MM.1S (cell line): ENCODE measurements at regions not wholly inside any gene's neighbourhood (a gene's known extent, or its start where the extent isn't known, plus 50 kb on each side); places are given as distances from the start of the nearest gene placed in this dataset.
A peak's percentile ranks its signal among the peaks of the same experiment; 100 is the strongest.

Experiments
- DNase-seq: peaks from one replicate; pipeline ENCODE4 v3.0.0-alpha.2; 2015
- H2AFZ ChIP-seq: fragments of 300-600 bp; sonication (generic); 2 replicates; pipeline ENCODE4 v1.6.0; 2016; ENCODE audit warnings: antibody characterized with exemption, low read length
- H3F3A ChIP-seq: fragments of 300-600 bp; sonication (generic); 2 replicates; pipeline ENCODE4 v1.6.1; 2016; ENCODE audit warnings: mild to moderate bottlenecking, antibody characterized with exemption, low read length, moderate library complexity, mixed read lengths; ENCODE audit not compliant: insufficient read depth
- H3K27ac ChIP-seq: fragments of 300-600 bp; sonication (generic); 2 replicates; pipeline ENCODE4 v1.5.1; 2016; ENCODE audit warnings: mild to moderate bottlenecking, low read length
- H3K27me3 ChIP-seq: fragments of 300-600 bp; sonication (generic); replicated peaks from 2 replicates; pipeline ENCODE4 v1.6.0; 2016; ENCODE audit warnings: low read length; ENCODE audit not compliant: insufficient read depth
- H3K36me3 ChIP-seq: fragments of 300-600 bp; sonication (generic); replicated peaks from 2 replicates; pipeline ENCODE4 v1.6.1; 2016; ENCODE audit warnings: mild to moderate bottlenecking, low read length, mixed read lengths; ENCODE audit not compliant: insufficient read depth
- H3K4me1 ChIP-seq: fragments of 300-600 bp; sonication (generic); 2 replicates; pipeline ENCODE4 v1.6.1; 2016; ENCODE audit warnings: low read length, mixed read lengths
- H3K4me2 ChIP-seq: fragments of 300-600 bp; sonication (generic); 2 replicates; pipeline ENCODE4 v1.6.0; 2016; ENCODE audit warnings: low read depth, low read length
- H3K4me3 ChIP-seq: fragments of 300-600 bp; sonication (generic); 2 replicates; pipeline ENCODE4 v1.5.1; 2016; ENCODE audit warnings: low read length, mixed read lengths
- H3K79me2 ChIP-seq: fragments of 300-600 bp; sonication (generic); 2 replicates; pipeline ENCODE4 v1.6.1; 2016; ENCODE audit warnings: mixed run types, low read length, mixed read lengths
- H3K9ac ChIP-seq: fragments of 300-600 bp; sonication (generic); 2 replicates; pipeline ENCODE4 v1.6.1; 2016; ENCODE audit warnings: low read length, mixed read lengths
- H3K9me2 ChIP-seq: fragments of 300-600 bp; sonication (generic); replicated peaks from 2 replicates; pipeline ENCODE4 v1.6.1; 2016; ENCODE audit warnings: mild to moderate bottlenecking, low read length, mixed read lengths; ENCODE audit not compliant: insufficient read depth
- H3K9me3 ChIP-seq: fragments of 300-600 bp; sonication (generic); replicated peaks from 2 replicates; pipeline ENCODE4 v1.6.1; 2016; ENCODE audit warnings: mild to moderate bottlenecking, low read length, mixed read lengths; ENCODE audit not compliant: insufficient read depth
- H4K20me1 ChIP-seq: fragments of 300-600 bp; sonication (generic); 2 replicates; pipeline ENCODE4 v1.6.1; 2016; ENCODE audit warnings: mild to moderate bottlenecking, low read length, moderate library complexity, mixed read lengths; ENCODE audit not compliant: insufficient read depth
- EZH2 ChIP-seq: fragments of 300-600 bp; sonication (generic); optimal IDR thresholded peaks from 2 replicates; pipeline ENCODE3; 2017; ENCODE audit warnings: low read depth, mild to moderate bottlenecking, antibody characterized with exemption, low read length, mixed read lengths
- EZH2phosphoT487 ChIP-seq: fragments of 300-600 bp; sonication (generic); IDR thresholded peaks from 2 replicates; pipeline ENCODE4 v1.6.1; 2018; ENCODE audit warnings: antibody characterized with exemption, low read length
- TF ChIP-seq, protein P1 (sequence below): fragments of 300-600 bp; sonication (generic); IDR thresholded peaks from 2 replicates; pipeline ENCODE4 v1.5.1; 2016; ENCODE audit warnings: antibody characterized with exemption, low read length, mixed read lengths

DNA sequence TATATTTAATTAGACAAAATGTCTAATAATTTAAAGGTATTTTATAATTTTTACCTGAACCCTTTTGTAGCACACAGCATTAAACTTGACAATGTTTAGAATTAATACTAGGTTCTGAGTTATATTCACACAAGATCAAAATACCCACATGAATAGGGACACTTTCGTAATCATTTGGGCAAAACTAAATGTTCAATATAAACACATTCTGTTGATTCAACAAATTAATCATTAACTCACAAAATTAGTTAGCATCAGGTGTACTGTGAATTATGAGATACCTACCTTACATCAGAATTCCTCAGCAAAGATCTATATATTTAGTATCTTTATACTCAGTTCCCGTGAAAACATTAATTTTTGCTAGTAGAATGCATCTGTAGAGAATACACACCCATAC, 481.5 kb upstream of the MANEA start:
- H3K27ac ChIP-seq = no peak overlapping the region

DNA sequence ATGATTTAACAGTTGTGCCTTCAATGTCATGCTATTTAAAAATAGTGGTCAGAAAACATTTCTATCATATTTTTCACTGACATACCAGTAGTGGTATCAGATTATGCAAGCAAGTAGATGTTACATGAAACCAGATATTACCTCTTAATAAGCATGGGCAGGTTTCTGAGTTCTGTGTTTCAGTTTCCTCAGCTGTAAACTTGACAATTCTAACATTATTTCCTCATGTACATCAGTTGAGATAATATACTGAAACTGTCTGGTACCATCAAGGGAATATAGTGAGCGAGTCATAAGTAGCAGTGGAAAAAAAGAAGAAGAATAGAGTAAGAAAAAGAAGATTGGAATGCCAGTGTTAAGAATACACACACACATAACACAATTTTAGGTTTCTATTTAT, 477.9 kb upstream of the MANEA start:
- Histone ChIP-seq H3F3A (no peaks in the 10 kb centered on the region), H3K79me2 (no peaks in the 10 kb centered on the region), H3K4me3 (no peak overlapping the region), H3K9ac (no peak overlapping the region), H3K4me1 (no peaks in the 10 kb centered on the region), H3K9me3 (no peaks in the 10 kb centered on the region), H2AFZ (no peak overlapping the region), H3K27ac (peak overlapping the region; percentile 30; the same call in 1 of the 2 replicates), H3K9me2 (no peaks in the 10 kb centered on the region), H3K36me3 (no peaks in the 10 kb centered on the region), H3K27me3 (no peaks in the 10 kb centered on the region), H3K4me2 (no peak overlapping the region), H4K20me1 (no peaks in the 10 kb centered on the region)
- TF ChIP-seq EZH2 = no peak
- TF ChIP-seq EZH2phosphoT487 = no peak
- TF ChIP-seq, protein P1, sequence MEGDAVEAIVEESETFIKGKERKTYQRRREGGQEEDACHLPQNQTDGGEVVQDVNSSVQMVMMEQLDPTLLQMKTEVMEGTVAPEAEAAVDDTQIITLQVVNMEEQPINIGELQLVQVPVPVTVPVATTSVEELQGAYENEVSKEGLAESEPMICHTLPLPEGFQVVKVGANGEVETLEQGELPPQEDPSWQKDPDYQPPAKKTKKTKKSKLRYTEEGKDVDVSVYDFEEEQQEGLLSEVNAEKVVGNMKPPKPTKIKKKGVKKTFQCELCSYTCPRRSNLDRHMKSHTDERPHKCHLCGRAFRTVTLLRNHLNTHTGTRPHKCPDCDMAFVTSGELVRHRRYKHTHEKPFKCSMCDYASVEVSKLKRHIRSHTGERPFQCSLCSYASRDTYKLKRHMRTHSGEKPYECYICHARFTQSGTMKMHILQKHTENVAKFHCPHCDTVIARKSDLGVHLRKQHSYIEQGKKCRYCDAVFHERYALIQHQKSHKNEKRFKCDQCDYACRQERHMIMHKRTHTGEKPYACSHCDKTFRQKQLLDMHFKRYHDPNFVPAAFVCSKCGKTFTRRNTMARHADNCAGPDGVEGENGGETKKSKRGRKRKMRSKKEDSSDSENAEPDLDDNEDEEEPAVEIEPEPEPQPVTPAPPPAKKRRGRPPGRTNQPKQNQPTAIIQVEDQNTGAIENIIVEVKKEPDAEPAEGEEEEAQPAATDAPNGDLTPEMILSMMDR = no peak
- DNase-seq = peak; percentile 43

More for the DNA sequence above, 481.5 kb upstream of the MANEA start:
- H3K9me3 ChIP-seq = no peaks in the 10 kb centered on the region
- no peaks in the 10 kb centered on the region for H3K36me3 ChIP-seq
- H2AFZ ChIP-seq = no peak overlapping the region
- no peak overlapping the region for H3K4me2 ChIP-seq
- no peaks in the 10 kb centered on the region for H3K79me2 ChIP-seq
- DNase-seq = no peak
- no peaks in the 10 kb centered on the region for H3K4me1 ChIP-seq
- no peaks in the 10 kb centered on the region for H3F3A ChIP-seq
- no peaks in the 10 kb centered on the region for H3K9me2 ChIP-seq
- no peak overlapping the region for H3K9ac ChIP-seq
- no peak overlapping the region for H3K4me3 ChIP-seq
- TF ChIP-seq EZH2phosphoT487 = no peak
- no peaks in the 10 kb centered on the region for H4K20me1 ChIP-seq
- H3K27me3 ChIP-seq = no peaks in the 10 kb centered on the region

DNA sequence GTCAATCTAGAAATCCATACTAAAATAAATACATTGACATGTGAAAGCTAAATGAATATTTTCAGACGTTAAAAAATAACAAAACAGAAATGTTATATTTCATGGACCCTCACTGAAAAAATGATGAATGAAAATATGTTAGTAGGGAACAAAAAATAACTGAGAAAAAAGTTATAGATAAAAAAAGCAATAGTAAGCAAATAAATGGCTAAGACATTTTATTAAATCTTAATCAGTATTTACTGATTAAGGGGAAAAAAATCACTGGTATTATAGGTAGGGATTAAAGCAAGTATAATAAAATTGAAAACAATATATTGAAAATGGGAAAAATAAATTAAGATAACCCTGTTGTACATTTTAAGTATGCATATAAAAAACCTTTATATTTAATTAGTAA, 468.1 kb upstream of the MANEA start:
- Histone ChIP-seq H3K36me3 (no peaks in the 10 kb centered on the region), H4K20me1 (no peaks in the 10 kb centered on the region), H2AFZ (no peak overlapping the region), H3K79me2 (no peaks in the 10 kb centered on the region), H3K27me3 (no peaks in the 10 kb centered on the region), H3K9me3 (no peaks in the 10 kb centered on the region), H3K27ac (no peak overlapping the region), H3K9ac (no peak overlapping the region), H3F3A (no peaks in the 10 kb centered on the region), H3K9me2 (no peaks in the 10 kb centered on the region), H3K4me3 (no peak overlapping the region), H3K4me1 (no peaks in the 10 kb centered on the region), H3K4me2 (no peak overlapping the region)
- no peak for DNase-seq
- TF ChIP-seq EZH2 (no peak), EZH2phosphoT487 (no peak)
- TF ChIP-seq, protein P1 = no peak

DNA sequence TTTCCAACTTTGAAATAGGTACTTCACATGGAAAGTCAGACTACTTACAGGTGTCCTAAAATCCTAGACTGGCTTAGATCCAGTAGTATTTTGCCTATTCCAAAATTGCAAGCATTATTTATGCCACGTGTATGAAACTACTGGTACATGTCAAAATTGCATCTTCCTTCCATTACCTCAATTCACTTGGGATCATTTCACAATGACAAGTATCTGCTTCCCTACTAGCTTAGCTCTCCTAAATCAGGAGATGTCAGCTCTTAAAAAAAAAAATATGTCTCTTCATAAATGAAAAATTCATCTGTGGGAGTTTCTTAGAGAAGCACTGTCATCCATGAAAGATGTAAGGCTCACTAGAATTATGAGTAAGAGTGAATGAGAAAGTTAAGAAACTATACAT, 466.6 kb upstream of the MANEA start:
- Histone ChIP-seq H3K4me2 (no peak overlapping the region), H3K4me1 (no peaks in the 10 kb centered on the region), H3K9me2 (no peaks in the 10 kb centered on the region), H3K27ac (no peak overlapping the region), H3K9me3 (no peaks in the 10 kb centered on the region), H3F3A (no peaks in the 10 kb centered on the region), H2AFZ (no peak overlapping the region), H3K27me3 (no peaks in the 10 kb centered on the region), H4K20me1 (no peaks in the 10 kb centered on the region), H3K36me3 (no peaks in the 10 kb centered on the region), H3K9ac (no peak overlapping the region), H3K4me3 (no peak overlapping the region), H3K79me2 (no peaks in the 10 kb centered on the region)
- TF ChIP-seq EZH2 (no peak), EZH2phosphoT487 (no peak)
- TF ChIP-seq, protein P1 = no peak
- no peak for DNase-seq
